Stimulated activated CD8-positive, alpha-beta memory T cell treated with anti-CD3 and anti-CD28 coated beads, Interleukin-15, amount 100 ng/mL, for 4 hours (primary cell): ENCODE measurements at regions not wholly inside any gene's neighbourhood (a gene's known extent, or its start where the extent isn't known, plus 50 kb on each side); places are given as distances from the start of the nearest gene placed in this dataset.

Experiments used
- DNase-seq, 2 donors: peaks; one replicate each; pipeline ENCODE4 v3.0.0-alpha.2; 2020; ENCODE audit warnings: low read depth in 2 of 2

DNA sequence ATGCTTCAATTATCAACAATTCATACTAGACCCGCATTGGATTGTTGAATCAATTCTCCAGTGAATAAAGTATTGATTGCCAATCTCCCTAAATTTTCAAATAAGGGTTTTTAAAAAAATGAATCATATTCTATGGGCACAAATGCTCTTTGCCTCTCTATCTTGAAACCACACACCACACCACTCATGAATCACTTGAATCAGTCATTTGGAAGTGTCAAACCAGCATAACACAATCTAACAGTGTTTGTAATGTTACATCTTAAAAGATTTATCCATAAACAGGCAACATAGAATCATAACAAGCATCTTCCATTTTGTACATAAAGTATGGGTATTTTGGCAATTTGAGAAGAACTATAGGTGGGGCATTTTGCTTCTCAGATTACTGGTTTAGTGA is 219.5 kb upstream of the MIR17HG start:
- DNase-seq: no peak

DNA sequence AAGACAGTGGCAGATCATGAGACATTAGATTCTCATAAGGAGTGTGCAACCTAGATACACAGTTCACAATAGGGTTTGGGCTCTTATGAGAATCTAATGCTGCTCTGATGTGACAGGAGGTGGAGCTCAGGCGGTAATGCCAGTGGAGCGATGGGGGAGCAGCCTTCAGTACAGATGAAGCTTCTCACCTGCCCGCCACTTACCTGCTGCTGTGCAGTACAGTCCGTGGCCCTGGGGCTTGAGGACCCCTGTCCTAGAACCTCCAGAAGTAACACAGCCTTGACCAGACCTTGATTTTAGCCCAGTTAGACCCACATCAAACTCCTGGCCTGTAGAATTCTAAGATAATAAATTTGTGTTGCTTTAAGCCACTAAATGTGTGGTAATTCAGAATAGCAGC is 215.1 kb upstream of the MIR17HG start:
- DNase-seq: no peak

DNA sequence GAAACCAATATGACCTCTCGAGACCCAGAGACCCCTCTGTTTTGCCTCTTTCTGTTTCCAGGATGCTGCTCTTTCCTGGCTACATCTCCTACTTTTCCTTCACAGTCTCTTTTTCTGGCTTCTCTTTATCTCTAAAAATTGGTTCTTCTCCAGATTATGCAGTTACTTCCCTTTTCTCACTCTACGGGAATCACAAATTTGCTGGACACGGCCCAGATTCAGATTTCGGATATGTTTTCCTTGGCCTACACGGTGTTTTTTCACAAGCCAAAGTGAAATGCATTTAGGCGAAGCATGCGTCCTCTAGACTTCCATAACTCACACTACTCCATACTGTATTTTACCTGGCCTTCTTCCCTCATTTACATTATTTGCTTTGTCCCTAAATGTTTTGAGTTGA is 214.7 kb upstream of the MIR17HG start:
- no peak for DNase-seq

DNA sequence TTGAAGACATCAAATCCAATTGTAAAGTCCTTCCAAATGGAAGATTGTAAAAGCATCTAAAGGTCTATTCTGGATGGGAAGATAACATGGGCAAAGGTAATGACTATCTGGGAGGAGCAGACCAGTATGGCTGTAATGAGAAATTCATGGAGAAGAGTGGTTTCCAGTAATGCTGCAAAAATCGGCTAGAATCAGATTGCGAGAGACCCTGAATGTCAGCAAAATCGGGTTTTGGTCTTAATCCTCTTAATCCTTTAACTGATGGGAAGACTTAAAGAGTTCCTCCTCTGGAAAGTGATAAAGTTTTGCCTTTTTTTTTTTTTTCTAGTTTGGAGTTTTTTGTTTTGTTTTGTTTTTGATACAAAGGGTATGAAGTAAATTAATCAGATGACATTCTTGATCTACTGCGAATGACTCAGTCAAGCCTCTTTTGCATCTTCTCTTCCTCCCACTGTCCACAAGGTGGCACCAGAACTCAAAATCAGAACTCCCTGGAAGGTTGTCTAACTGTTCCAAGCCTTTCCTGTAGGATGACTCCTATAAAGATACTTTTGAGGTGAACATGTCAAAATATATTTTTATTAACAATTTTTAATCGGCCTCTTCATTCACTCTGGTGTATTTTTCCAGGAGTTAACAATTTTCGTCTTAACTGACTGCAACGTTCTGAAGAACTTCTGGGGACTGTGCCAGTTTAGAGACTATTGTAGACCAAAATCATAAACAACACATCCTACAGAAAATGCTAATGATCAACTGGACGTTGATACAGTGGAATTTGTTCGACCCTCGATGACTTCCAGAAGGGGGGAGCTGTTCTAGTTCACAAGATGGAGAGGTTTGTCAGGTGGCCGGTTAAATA is 213.3 kb upstream of the MIR17HG start:
- no peak for DNase-seq

DNA sequence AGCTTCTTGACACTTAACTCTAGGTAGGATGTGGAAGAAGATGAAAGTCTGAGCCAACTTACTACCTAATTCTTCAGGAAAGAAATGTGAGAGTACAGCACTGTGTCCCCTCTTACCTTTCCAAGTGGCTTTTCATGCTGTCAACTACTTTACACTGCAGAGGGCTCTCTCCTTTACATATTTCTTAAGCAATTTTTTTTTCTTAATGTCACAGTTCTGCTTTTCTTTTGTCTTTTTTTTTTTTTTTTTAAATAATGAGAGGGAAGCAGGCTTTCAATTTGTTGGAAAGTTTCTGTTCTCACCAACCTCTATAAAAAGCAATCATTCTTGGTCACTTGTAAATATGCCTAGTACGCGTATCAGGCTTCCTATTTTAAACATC is 212.7 kb upstream of the MIR17HG start:
- no peak for DNase-seq

DNA sequence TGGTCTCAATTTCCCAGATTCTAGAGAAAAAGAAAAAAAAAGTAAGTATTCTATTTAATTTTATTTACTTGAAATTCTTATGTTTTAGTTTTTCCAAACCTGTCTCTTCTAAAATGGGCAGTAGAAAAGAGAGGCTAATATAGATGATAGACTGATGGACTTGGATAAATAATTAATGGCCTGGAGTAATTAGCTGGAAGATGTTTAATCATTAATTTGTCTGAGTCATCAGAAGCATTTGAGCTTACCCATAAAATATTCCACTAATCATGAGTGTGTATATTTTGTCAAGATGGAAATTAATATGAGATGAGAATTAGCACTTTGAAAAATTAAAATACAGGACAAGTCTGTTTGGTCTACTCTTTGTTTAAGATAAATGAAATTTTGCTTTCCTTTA is 212.1 kb upstream of the MIR17HG start:
- DNase-seq: no peak

DNA sequence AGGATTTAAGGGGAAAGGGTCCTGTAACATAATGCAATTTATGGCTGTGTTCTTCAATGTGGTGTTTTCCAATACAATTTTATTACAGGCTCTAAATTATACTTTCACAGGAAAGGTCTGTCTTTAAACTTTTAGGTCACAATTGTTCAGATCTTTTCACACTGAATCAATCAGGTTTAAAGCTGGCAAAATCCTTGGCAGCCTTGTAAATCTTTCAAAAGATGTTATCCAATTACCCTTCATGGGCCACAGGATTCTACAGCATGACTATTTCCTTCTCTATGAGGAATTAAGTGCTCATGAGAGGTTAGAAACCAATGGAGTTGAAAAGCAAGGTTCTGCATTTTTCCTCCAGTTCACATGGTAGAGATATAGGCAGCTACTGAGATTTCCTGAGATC is 211.5 kb upstream of the MIR17HG start:
- DNase-seq: no peak

DNA sequence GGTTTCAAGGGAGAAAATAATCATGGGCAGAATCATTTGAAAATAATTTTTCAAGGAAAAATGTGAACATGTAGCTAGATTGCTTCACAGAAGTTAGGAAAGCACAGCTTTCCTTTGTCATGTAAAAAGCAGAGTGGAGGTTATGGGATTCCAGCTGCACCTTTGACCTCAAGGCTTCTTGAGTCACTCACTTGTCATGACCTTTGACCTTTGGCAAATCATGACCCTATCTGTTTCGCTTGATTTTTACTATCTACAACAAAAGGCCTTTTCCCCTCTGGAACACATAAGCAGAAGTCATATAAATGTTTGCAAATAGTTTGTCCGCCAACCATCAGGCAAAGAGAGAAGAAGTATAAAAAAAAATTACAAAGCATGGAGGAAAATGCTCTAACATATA is 210.7 kb upstream of the MIR17HG start:
- no peak for DNase-seq

DNA sequence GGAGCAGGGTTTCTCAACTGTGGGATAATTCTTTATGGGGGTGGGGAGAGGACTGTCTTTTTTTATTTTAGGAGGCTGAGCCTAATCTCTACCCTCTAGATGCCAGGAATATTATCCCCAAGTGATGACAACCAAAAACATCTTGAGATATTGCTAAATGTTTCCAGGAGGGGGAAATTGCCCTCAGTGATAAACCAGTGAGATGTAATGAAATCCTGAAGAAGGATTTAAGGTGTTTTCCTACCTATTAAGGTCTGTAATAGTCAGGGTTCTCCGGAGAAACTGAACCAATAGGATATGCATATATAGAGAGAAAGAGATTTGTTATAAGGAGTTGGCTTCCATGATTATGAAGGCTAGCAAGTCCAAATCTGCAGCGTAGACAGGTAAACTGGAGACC is 208.3 kb upstream of the MIR17HG start:
- no peak for DNase-seq

DNA sequence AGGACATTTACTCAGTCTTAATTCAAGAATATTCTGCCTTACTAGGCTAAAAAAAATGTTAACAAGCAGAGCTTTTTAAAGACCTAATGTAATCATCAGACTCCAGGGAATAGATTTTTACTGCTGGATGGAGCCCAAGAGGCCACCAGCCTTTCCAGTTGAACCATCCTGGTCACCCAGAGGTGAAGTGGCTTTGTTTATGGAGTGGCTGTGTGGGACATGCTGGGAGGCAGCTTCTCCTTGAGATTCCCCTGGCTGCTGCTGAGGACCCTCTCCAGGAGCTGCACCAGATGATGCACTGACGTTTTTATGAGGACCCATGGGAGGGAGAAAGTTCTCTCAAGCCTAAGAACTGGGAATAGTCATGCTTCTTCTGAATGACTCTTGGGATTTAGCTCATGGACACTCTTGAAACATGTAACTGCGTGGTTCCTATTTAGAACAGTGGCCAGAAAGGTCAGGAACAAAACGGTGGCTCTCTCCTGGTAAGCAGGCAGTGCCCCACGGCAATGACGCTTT is 205.9 kb upstream of the MIR17HG start:
- no peak for DNase-seq

DNA sequence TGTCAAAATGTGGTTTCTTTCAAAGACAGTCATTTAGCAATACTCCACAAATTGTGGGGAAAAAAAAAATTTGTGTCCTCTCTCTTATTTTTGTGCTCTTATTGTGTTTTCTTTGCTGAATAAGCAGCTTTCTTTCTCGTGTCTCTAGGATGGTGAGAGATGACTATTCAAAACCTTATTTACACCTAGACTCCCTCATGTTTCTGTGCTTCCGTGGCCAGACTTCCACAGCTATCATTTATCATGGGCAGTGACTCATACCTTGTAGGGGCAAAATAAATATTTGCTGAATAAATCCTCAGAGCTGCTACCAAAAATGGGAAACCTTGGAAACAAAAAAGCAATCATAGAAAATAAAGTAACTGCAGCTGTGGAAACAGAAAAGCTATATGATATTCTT is 204.9 kb upstream of the MIR17HG start:
- no peak for DNase-seq

DNA sequence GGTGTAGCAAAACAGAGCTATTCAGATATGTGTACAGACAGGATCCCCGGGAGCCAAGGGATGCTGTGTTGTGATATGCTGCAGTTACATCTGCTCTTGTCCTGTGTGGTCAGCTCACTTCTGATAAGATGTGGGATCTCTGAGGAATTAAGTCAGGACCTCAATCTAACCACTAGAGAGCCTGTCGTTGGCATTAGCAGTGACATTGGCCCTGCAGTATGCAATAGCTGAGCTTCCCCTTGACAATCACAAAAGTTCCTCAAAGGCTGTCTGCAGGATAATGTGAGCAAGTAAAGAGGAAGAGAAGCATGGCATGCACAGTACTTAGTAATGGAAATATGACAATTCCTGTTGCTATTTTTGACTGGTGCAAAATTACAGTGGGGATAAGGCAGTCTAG is 203.4 kb upstream of the MIR17HG start:
- no peak for DNase-seq

DNA sequence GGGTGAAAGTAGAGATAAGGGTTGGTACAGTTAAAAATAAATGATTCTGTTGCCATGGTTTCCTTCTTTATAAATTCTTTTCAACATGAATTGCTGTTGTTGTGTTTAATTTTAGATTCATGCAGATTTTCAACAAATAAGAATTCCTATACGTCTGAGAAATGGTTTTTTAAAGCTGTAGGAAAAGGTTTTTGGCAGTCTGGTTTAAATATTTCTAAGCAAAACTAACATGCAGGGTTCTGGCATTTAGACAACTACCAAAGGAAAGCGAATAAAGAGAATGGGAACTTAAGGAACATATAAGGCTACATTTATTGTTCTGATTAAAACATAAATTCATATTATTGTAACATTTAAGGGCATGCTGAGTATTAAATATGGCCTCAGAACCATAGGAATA is 203.0 kb upstream of the MIR17HG start:
- no peak for DNase-seq

DNA sequence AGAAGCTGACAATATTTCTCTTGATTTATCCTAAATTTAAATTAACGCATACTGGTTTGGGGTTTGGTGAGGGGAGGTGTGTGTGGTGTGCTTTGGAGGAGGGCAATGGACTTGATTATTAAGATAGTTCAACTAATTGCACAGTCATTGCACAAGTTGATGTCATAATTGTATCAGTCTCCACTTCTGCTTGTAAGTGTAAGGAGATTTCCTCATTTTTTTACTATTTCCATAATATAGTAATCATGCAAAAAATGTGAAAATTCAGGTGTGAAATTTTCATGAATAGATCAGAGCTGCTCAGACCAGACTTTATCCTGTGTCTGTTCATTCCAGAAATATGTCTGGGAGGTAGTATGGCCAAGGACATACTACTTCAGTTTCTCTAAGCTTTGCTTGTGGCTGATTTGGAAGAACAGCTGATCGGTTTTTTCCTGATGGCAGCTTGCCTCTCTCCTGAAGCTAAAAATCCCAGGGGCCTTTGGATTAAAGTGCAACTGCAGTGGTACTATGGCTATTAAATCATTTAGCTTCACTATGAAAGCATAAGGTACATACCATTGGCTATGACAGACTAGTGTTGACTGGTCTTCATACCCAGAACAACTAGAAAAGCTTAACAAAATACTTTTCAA is 201.8 kb upstream of the MIR17HG start:
- no peak for DNase-seq

DNA sequence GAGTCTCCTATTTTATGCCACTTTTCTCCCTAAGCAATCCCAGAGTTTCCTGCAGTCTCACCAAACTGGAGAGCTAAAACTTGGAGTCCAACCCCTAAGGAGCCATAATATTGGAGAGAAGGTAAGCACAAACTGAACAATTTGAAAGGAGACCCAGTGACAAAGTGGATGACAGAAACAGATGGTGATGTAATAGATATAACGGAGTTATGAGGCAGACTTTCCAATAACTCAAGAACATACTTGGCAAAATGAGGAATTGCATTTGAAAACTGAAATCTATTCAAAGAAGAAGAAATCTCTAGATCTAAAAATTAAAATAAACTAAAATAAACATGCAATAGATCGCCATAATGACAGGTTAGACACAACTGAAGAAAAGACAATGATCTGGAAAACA is 200.9 kb upstream of the MIR17HG start:
- DNase-seq: no peak

DNA sequence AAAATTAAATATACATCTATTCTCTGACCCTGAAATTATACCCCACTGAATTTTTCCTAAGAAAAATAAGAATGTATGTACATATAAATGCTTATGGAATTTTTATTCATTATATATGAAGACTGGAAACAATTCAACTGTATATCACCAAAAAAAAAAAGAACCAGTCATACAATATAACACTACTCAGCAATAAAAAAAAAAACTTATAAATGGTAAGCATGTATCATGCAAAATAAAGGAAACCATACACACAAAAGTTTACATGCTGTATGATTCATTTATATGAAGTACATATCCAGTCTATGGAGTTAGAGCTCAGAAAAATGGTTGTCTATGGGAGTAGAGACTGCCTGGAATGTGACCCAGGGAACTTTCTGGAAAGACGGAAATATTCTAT is 199.4 kb upstream of the MIR17HG start:
- no peak for DNase-seq

DNA sequence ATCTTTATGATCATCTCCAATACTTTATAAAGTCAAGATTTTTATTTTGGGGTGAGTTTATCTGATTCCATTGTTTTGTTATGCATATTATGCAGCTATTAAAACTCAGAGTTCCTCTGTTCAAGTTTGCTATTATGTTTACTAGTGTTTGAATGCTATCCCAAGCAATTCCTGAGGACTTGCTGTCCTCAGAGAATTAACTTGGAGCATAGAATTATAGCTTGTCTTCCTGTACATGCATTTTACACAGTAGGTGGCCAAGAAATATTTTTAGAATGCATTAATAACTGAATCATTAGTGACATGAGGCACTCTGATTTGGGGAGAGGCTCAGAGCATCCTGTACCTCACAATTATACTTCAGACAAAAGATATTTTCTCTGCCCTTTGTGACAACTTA is 195.6 kb upstream of the MIR17HG start:
- no peak for DNase-seq

DNA sequence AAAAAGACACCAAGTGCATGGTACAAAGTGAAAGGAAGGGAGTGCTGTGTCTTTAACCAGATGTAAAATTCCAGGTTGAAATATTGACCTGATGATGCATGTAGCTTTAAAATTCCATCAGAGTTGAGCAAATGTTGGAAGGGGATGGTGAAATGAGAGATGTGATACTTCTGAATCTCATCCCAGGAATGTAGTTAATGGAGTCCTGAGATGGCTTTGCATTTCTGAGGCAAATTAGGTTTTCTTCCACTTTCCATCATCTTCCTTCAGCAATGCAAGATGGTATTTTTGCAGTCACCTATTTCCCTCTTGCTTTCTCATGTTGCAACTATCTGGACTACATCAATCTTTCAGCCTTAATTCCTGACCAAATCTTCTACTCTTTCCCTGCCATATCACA is 194.1 kb upstream of the MIR17HG start:
- DNase-seq: no peak

DNA sequence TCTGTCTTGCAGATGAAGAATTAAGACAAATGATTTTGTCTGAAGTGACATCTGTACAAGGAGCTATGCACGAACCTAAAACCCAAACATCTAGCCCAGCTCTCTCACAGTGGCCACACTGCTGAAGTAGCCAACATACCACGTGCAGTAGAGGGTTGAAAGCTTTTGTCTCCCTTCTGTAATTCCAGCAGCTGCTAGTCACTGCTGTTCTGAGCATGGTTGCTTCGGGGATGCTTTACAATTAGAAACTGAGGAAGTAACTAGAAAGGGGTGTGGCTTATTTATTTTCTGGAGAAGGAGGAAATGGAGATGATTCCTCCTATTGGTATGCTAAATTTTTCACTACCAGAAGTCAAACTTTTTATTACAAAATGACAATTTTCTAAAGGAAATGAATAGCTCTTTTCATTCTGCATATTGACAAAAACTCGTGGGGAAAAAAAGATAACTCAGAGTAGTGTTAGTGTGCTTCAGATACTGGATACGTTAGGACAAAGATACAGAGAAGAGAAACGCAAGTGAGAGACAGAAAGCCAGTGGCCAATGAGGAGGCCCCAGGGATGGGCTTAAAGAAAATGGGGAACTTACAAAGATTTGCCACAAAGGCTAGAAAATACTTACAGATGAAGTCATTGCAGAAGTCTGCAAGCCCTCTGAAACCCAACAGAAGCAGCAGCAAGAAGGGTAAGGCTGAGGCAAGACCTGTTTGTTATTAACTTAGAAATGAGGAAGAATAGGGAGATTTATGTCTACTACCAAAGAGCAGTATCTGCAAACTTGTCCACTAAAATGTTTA is 192.7 kb upstream of the MIR17HG start:
- no peak for DNase-seq

DNA sequence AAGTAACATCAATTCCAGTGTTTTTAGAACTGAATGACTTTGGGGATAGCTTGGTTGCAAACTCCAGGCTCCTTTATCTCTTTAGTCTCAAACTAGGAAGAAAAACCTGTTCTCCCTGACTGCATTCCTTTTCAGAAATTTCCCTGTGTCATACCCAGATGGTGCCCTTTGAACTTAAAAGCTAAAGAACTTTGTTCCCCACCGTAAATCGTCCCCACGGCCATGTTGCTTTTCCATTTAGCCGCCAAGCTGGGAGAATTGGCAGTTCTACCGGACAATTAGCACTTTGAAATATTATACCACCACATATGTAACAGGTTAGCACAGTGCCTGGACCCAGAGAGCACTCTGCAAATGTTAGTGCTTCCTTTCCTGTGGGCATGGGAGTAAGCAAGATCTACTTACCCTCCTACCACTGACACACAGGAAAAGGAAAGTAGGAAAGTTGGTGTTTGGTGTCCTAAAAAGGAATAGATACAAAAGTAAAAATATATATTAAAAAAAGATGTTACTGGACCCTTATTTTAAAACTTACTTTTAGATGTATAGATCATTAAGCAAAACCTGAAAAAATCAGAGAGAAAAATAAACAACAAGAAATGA is 191.9 kb upstream of the MIR17HG start:
- no peak for DNase-seq

DNA sequence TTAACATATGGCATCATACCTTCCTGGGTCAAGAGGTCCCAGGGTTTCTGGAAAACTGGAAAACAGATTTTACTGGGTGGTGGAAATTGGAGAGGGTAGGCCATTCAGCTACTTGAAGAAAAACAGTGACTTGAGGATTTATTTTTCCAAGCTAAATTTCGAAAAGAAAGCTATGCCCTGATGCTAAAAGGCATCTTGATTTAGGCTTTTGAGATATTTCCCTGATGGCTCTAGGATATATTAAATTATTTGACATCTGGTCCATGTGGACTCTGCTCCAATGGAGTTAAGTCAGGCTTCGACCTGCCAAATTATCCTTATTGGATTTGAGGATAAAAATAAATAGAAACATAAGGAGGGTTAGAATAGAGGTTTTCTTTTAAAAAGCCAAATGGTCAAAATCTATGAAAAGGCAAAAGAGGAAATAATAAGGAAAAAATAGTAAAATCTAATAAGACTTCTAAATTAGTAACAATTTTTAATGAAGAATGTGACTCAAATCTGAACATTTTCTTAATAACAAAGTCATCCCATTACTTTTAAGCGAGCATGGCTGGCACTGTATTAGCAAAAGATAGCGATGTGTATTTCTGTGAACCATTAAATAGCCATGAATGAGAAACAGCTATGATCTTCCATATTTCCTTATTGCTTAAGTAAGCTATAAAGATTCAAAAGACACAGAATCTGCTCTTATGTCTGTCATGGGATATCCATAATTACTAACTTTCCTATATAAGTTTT is 190.0 kb upstream of the MIR17HG start:
- no peak for DNase-seq

DNA sequence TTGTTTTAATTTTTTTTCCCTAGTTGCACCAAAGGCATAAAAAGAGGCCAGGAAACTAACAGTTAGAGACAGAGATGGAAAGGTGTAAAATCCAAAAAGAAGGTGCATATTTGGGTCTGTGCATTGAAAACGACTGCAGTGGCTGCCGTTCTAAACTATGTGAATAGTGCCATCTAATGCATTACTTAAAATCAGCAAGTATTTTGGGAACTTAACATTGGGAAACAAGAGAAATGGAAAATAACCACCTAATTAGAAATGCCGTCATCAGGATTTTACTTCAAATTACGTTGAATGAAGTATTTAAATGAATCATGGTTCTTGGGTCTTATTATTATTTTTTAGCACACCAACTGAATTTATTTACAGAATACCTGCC is 189.5 kb upstream of the MIR17HG start:
- no peak for DNase-seq
